Kidney (tissue), 13 donors: ENCODE measurements at regions not wholly inside any gene's neighbourhood (a gene's known extent, or its start where the extent isn't known, plus 50 kb on each side); places are given as distances from the start of the nearest gene placed in this dataset.

Experiments used
- DNase-seq, 5 donors: peaks; one replicate each; pipeline ENCODE4 v3.0.0-alpha.2; 2013 to 2020
- FAIRE-seq: peaks from 2 replicates; lab custom pipeline; 2012; peaks lifted over from hg19 to GRCh38; lab: Jason Lieb, UNC
- H3K27ac ChIP-seq, 2 donors: one replicate each; pipeline ENCODE4 v1.7.0; 2013; ENCODE audit warnings: low read depth in 2 of 2, low read length in 2 of 2, inconsistent platforms in 1 of 2
- H3K27me3 ChIP-seq: one replicate; pipeline ENCODE4 v1.7.1; 2013; ENCODE audit warnings: low read length, inconsistent platforms; ENCODE audit not compliant: control insufficient read depth, insufficient read depth
- H3K36me3 ChIP-seq, 3 donors: one replicate each; pipeline versions ENCODE4 v1.7.0 to v1.7.1; 2013; ENCODE audit warnings: low read length in 3 of 3, control low read depth in 1 of 3, inconsistent platforms in 1 of 3; ENCODE audit not compliant: insufficient read depth in 3 of 3, control insufficient read depth in 2 of 3
- H3K4me1 ChIP-seq, 3 donors: one replicate each; pipeline versions ENCODE4 v1.7.0 to v1.7.1; 2013; ENCODE audit warnings: low read length in 3 of 3, inconsistent platforms in 1 of 3, low read depth in 1 of 3; ENCODE audit not compliant: control insufficient read depth in 2 of 3, insufficient read depth in 2 of 3
- H3K4me3 ChIP-seq, 3 donors: one replicate each; pipeline versions ENCODE4 v1.7.0 to v1.8.1; 2013; ENCODE audit warnings: low read length in 3 of 3, control low read depth in 1 of 3, inconsistent platforms in 1 of 3
- H3K9ac ChIP-seq, 3 donors: one replicate each; pipeline versions ENCODE4 v1.7.0 to v1.7.1; 2013; ENCODE audit warnings: low read length in 3 of 3, control low read depth in 1 of 3, inconsistent platforms in 1 of 3
- H3K9me3 ChIP-seq, 3 donors: one replicate each; pipeline versions ENCODE4 v1.7.0 to v1.7.1; 2013; ENCODE audit warnings: low read length in 3 of 3, control low read depth in 1 of 3, inconsistent platforms in 1 of 3; ENCODE audit not compliant: control insufficient read depth in 2 of 3, insufficient read depth in 1 of 3
- CTCF ChIP-seq: IDR thresholded peaks from 3 replicates; pipeline ENCODE4 v1.5.1; 2012; ENCODE audit warnings: mild to moderate bottlenecking, moderate library complexity, borderline replicate concordance; ENCODE audit not compliant: insufficient read depth; ENCODE audit errors: extremely low read depth
- intact Hi-C: fragments of 100-400 bp; cut with DNase I; formaldehyde crosslinking; loops from one replicate; pipeline ENCODE4 v1.11.1; 2022
- donor health status: control.
- donor health status: control.
- donor health status: control.
- donor health status: control.
- donor health status: control.
- donor health status: DM: yes; HTN: yes; CAD: no.
- donor health status: Normal renal cell carcinoma (clear cell type).

GRCh38 chr21:27477296-27477695, 510.4 kb upstream of the ADAMTS5 start:
- Histone ChIP-seq H3K9ac (no peak overlapping the region), H3K27me3 (no peaks in the 10 kb centered on the region), H3K9me3 (no peaks in the 10 kb centered on the region), H3K27ac (no peak overlapping the region), H3K36me3 (no peaks in the 10 kb centered on the region), H3K4me3 (no peak overlapping the region), H3K4me1 (no peaks in the 10 kb centered on the region)
- FAIRE-seq: peak; percentile 6
- DNase-seq: no peak
- intact Hi-C loops: no loop called here
- TF ChIP-seq CTCF: no peak

GRCh38 chr21:27476696-27477095, 509.8 kb upstream of the ADAMTS5 start:
- Histone ChIP-seq H3K9me3 (no peaks in the 10 kb centered on the region), H3K27me3 (no peaks in the 10 kb centered on the region), H3K4me3 (no peak overlapping the region), H3K9ac (no peak overlapping the region), H3K4me1 (no peaks in the 10 kb centered on the region), H3K36me3 (no peaks in the 10 kb centered on the region), H3K27ac (no peak overlapping the region)
- TF ChIP-seq CTCF: peak; percentile 39
- peak in 2 of 5 donors; percentile 24 to 46 for DNase-seq
- intact Hi-C loops: no loop called here
- FAIRE-seq: no peak

- FAIRE-seq (no peak), DNase-seq (no peak)
- Histone ChIP-seq H3K9me3 (no peaks in the 10 kb centered on the region), H3K27me3 (no peaks in the 10 kb centered on the region), H3K27ac (no peak overlapping the region), H3K36me3 (no peaks in the 10 kb centered on the region), H3K4me3 (no peak overlapping the region), H3K4me1 (no peaks in the 10 kb centered on the region), H3K9ac (no peak overlapping the region)
- intact Hi-C loops: no loop called here
- no peak for TF ChIP-seq CTCF
Measured at GRCh38 chr21:27475363-27475955, 508.6 kb upstream of the ADAMTS5 start.

GRCh38 chr21:27467366-27467765, 500.5 kb upstream of the ADAMTS5 start:
- FAIRE-seq (no peak), DNase-seq (no peak)
- no peak overlapping the region for H3K9ac ChIP-seq
- no peak for TF ChIP-seq CTCF
- H3K4me1 ChIP-seq: no peaks in the 10 kb centered on the region
- H3K27ac ChIP-seq: no peak overlapping the region
- intact Hi-C loops: no loop called here
- no peaks in the 10 kb centered on the region for H3K27me3 ChIP-seq
- H3K9me3 ChIP-seq: no peaks in the 10 kb centered on the region
- H3K36me3 ChIP-seq: no peaks in the 10 kb centered on the region
- no peak overlapping the region for H3K4me3 ChIP-seq
